ENCODE measurements at regions not wholly inside any gene's neighbourhood (a gene's known extent, or its start where the extent isn't known, plus 50 kb on each side); places are given as distances from the start of the nearest gene placed in this dataset.

GRCh38 chr7:118304100-118304499 lies 79.6 kb downstream of the ANKRD7 start:
- TF ChIP-seq POLR2A (IDR thresholded peaks at IDR 0.05) (no peak), POLR2AphosphoS5 (IDR thresholded peaks at IDR 0.05) (no peak), CTCF (IDR thresholded peaks at IDR 0.05) (no peak)
